GM23248 (cell line): ENCODE measurements at regions not wholly inside any gene's neighbourhood (a gene's known extent, or its start where the extent isn't known, plus 50 kb on each side); places are given as distances from the start of the nearest gene placed in this dataset.
"Not testable (repeated sequence)": the region's sequence is repeated elsewhere in the genome, so short reads cannot be mapped to it uniquely, and the experiment has no call there.

ENCODE experiments used
- EZH2 ChIP-seq: fragments of 200-600 bp; sonication (generic); IDR thresholded peaks from 2 replicates; pipeline ENCODE4 v1.6.1; 2018; ENCODE audit warnings: antibody characterized with exemption, mild to moderate bottlenecking; ENCODE audit not compliant: insufficient read depth, poor library complexity, severe bottlenecking
- EZH2phosphoT487 ChIP-seq: fragments of 200-600 bp; sonication (generic); IDR thresholded peaks from 2 replicates; pipeline ENCODE4 v1.6.1; 2018; ENCODE audit warnings: antibody characterized with exemption, moderate library complexity, mild to moderate bottlenecking, low read depth; ENCODE audit not compliant: insufficient read depth

DNA sequence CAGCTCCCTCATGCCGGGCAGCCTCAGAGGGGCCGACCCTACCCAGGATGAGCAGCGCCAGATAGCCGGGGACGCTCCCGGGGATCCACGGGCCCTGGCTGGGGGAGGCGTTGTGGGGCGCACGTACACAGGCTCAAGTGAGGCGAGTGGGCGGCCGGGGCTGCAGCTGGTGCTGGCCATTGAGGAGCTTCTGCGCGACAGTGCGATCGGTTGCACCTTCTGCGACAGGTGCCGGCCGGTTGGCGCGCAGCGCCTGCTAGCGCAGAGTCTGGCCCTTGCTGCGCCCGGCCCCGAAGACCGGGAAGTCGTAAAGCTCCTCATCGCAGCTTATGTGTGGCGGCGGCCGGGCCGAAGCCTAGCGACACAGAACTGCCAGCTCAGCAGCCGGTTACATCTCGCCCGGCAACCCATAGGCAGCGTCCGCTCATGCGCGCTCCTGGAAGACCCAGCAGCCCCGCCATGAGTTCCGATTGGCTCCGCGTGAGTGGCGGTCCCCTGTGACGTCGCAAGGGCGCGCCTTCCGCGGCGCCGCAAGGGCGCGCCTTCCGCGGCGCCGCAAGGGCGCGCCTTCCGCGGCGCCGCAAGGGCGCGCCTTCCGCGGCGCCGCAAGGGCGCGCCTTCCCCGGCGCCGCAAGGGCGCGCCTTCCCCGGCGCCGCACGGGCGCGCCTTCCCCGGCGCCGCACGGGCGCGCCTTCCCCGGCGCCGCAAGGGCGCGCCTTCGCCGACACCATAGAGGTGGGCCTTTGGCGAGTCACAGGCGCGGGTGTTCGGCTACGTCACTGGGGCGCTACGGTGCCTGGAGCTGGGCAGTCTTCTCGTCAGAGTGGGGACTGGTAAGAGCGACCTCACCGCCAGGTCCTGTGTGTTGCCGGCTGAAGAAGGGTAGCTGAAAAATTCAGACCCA is 308.6 kb downstream of the ZNF37A start:
- not testable (repeated sequence) for TF ChIP-seq EZH2, EZH2phosphoT487
